DMS79 (cell line): ENCODE measurements at regions not wholly inside any gene's neighbourhood (a gene's known extent, or its start where the extent isn't known, plus 50 kb on each side); places are given as distances from the start of the nearest gene placed in this dataset.

ENCODE experiments used
- DNase-seq: peaks from one replicate; lab custom pipeline; 2025; lab: John Stamatoyannopoulos, UW

GRCh38 chr11:92919048-92919447, 50.4 kb upstream of the MTNR1B start:
- DNase-seq: no peak
